AG08395 (cell line): ENCODE measurements at regions not wholly inside any gene's neighbourhood (a gene's known extent, or its start where the extent isn't known, plus 50 kb on each side); places are given as distances from the start of the nearest gene placed in this dataset.

Source experiments
- DNase-seq: peaks from one replicate; pipeline ENCODE4 v3.0.0; 2012; ENCODE audit warnings: mixed read lengths, low spot score

- DNase-seq, result no peak
Observed at GRCh38 chr7:155868955-155869783, 56.9 kb upstream of the SHH start.

GRCh38 chr7:155867734-155868400, 55.6 kb upstream of the SHH start:
- DNase-seq, result no peak

- DNase-seq, result no peak
Observed at GRCh38 chr7:155867280-155867679, 55.0 kb upstream of the SHH start.

GRCh38 chr7:155865830-155866525, 53.7 kb upstream of the SHH start:
- no peak for DNase-seq

- no peak for DNase-seq
Observed at GRCh38 chr7:155864991-155865690, 52.9 kb upstream of the SHH start.

GRCh38 chr7:155864271-155864985, 52.2 kb upstream of the SHH start:
- DNase-seq, result no peak

- no peak for DNase-seq
Observed at GRCh38 chr7:155863721-155864151, 51.5 kb upstream of the SHH start.

GRCh38 chr7:155862123-155862892, 50.0 kb upstream of the SHH start:
- no peak for DNase-seq
